Heart left ventricle (tissue), 13 donors: ENCODE measurements at regions not wholly inside any gene's neighbourhood (a gene's known extent, or its start where the extent isn't known, plus 50 kb on each side); places are given as distances from the start of the nearest gene placed in this dataset.
"Not testable (repeated sequence)": the region's sequence is repeated elsewhere in the genome, so short reads cannot be mapped to it uniquely, and the experiment has no call there.

ENCODE experiments used
- POLR2A ChIP-seq, 2 donors: fragments of 450-650 bp; IDR thresholded peaks; one replicate each; pipeline ENCODE4 v1.6.1; 2017; ENCODE audit warnings: antibody characterized with exemption in 2 of 2, mild to moderate bottlenecking in 2 of 2, moderate library complexity in 2 of 2
- TF ChIP-seq, protein P1 (sequence below), 12 donors: fragments of 200-600 bp; sonication (generic) in 4 of 12; IDR thresholded peaks; one replicate each; pipeline versions ENCODE4 v1.5.0 to v1.8.0; 2018 to 2022; ENCODE audit warnings: antibody characterized with exemption in 12 of 12, mild to moderate bottlenecking in 5 of 12
- donor health status: ischemic (EF 13 %, LVEDD 7.1; RV severe dilation, severe dysfunction).
- donor health status: DM: no; HTN: yes; CAD: no.
- donor health status: DM: no; HTN: no; CAD: no.
- donor health status: ischemic (EF 25% LVEDD 6.9; RV normal size, moderate dysfunction).
- donor health status: ischemic (EF 25% LVEDD 5.7; RV mildly dilated, moderate dysfunction).
- donor health status: ischemic (EF 35%, LVEDD 5.7; RV mildly dilated, moderate dysfunction).
- donor health status: nonischemic (EF 11% LVEDD 7.7; RV severe dilation, severe dysfunction).
- donor health status: DM: yes; HTN: yes; CAD: no.
- donor health status: PGD.
- donor health status: ischemic (EF 29% LVEDD 5.4; RV normal size, mild dysfunction).
- donor health status: nonischemic (EF 23%, LVEDD 6.1; RV moderate dilation, normal function).

DNA sequence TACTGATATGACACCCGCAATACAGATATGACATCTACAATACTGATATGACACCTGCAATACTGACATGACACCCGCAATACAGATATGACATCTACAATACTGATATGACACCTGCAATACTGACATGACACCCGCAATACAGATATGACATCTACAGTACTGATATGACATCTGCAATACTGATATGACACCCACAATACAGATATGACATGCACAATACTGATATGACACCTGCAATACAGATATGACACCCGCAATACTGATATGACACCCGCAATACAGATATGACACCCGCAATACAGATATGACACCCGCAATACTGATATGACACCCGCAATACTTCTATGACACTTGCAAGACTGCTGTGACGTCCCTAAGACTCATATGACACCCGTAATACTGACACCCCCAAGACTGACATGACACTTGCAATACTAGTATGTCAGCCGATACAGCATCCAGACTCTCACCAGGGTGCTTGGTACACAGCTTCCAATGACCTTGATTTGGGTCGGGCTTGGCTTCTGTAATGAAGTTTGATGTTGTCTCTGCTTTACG is 114.1 kb downstream of the MRPL57 start:
- TF ChIP-seq, protein P1, sequence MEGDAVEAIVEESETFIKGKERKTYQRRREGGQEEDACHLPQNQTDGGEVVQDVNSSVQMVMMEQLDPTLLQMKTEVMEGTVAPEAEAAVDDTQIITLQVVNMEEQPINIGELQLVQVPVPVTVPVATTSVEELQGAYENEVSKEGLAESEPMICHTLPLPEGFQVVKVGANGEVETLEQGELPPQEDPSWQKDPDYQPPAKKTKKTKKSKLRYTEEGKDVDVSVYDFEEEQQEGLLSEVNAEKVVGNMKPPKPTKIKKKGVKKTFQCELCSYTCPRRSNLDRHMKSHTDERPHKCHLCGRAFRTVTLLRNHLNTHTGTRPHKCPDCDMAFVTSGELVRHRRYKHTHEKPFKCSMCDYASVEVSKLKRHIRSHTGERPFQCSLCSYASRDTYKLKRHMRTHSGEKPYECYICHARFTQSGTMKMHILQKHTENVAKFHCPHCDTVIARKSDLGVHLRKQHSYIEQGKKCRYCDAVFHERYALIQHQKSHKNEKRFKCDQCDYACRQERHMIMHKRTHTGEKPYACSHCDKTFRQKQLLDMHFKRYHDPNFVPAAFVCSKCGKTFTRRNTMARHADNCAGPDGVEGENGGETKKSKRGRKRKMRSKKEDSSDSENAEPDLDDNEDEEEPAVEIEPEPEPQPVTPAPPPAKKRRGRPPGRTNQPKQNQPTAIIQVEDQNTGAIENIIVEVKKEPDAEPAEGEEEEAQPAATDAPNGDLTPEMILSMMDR (IDR thresholded peaks at IDR 0.05), result not testable (repeated sequence)
- not testable (repeated sequence) for TF ChIP-seq POLR2A (IDR thresholded peaks at IDR 0.05)
